OCI-LY3 (cell line): ENCODE measurements at regions not wholly inside any gene's neighbourhood (a gene's known extent, or its start where the extent isn't known, plus 50 kb on each side); places are given as distances from the start of the nearest gene placed in this dataset.

ENCODE experiments used
- CTCF ChIP-seq: fragments of 200-600, 300-600 bp; sonication (generic); IDR thresholded peaks from 2 replicates; pipeline ENCODE4 v1.5.1; 2014; ENCODE audit warnings: antibody characterized with exemption, low read length, low read depth
- EZH2phosphoT487 ChIP-seq: fragments of 200-600 bp; shearing (Covaris generic); IDR thresholded peaks from 2 replicates; pipeline ENCODE4 v1.6.1; 2018; ENCODE audit warnings: antibody characterized with exemption, mixed run types, low read depth

- no peak for TF ChIP-seq CTCF
- TF ChIP-seq EZH2phosphoT487: no peak
Observed at GRCh38 chr7:31267486-31267885, 73.0 kb downstream of the NEUROD6 start.
